ENCODE measurements at regions not wholly inside any gene's neighbourhood (a gene's known extent, or its start where the extent isn't known, plus 50 kb on each side); places are given as distances from the start of the nearest gene placed in this dataset.
A peak's percentile ranks its signal among the peaks of the same experiment; 100 is the strongest.

GRCh38 chr7:63927261-63927660, 71.4 kb upstream of the ZNF722 start:
- Mint-ChIP-seq H3K27me3 (no peaks in the 10 kb centered on the region), H3K36me3 (ENCODE audit: low read depth) (peaks cover 18% of the 10 kb centered on the region), H3K9me3 (no peaks in the 10 kb centered on the region), H3K4me3 (peak overlapping the region; percentile 96), H3K27ac (peak overlapping the region; percentile 91), H3K4me1 (ENCODE audit: low read depth) (peaks cover 25% of the 10 kb centered on the region)
- peak in 1 of 14 experiments; percentile 14 for DNase-seq
- H3K9me3 ChIP-seq (ENCODE audit: control insufficient read depth in 1 of 2, insufficient read depth in 1 of 2, low read length in 2 of 2), result peaks cover 4 to 45% of the 10 kb centered on the region in 2 experiments
- ATAC-seq (ENCODE audit: poor library complexity), result no peak
- ChIA-PET POLR2A (interaction anchor here (0.9 to 2.7 kb wide), 5 partner anchors 21 to 636 kb away, joined by 3 to 53 read pairs (median 15); partner anchors contain the start of genes ZNF680 and ZNF736), CTCF (no interaction called here)
- peaks cover 16% of the 10 kb centered on the region for H3K4me1 ChIP-seq (ENCODE audit: insufficient read depth, low read length)
- intact Hi-C loops (cut with DNase I, micrococcal nuclease), result loop anchor here (2.0 to 10.0 kb wide), 10 partner anchors 118 to 1828 kb away; partner anchors contain the start of genes ZNF92 (in 2 of the 2), ERV3-1 (in 1 of the 2), ZNF107 (in 1 of the 2) and ZNF138 (in 1 of the 2)
- no peaks in the 10 kb centered on the region for H3K36me3 ChIP-seq (ENCODE audit: insufficient read depth, low read length)
- TF ChIP-seq CTCF (IDR thresholded peaks at IDR 0.05), result no peak
- no peak overlapping the region for H3K27ac ChIP-seq (ENCODE audit: low read depth in 1 of 2, low read length in 2 of 2)
- peak overlapping the region; percentile 84 for H3K4me3 ChIP-seq (ENCODE audit: low read length)
- H3K27me3 ChIP-seq (ENCODE audit: control insufficient read depth in 1 of 2, insufficient read depth in 2 of 2, low read length in 2 of 2), result no peaks in the 10 kb centered on the region

GRCh38 chr7:63931057-63931600, 67.5 kb upstream of the ZNF722 start:
- ATAC-seq (ENCODE audit: poor library complexity) (no peak), DNase-seq (no peak)
- peaks cover 12% of the 10 kb centered on the region for H3K27me3 Mint-ChIP-seq
- Histone ChIP-seq H3K27ac (ENCODE audit: low read depth in 1 of 2, low read length in 2 of 2) (no peak overlapping the region), H3K4me3 (ENCODE audit: low read length) (no peak overlapping the region), H3K27me3 (ENCODE audit: control insufficient read depth in 1 of 2, insufficient read depth in 2 of 2, low read length in 2 of 2) (no peaks in the 10 kb centered on the region), H3K9me3 (ENCODE audit: control insufficient read depth in 1 of 2, insufficient read depth in 1 of 2, low read length in 2 of 2) (peaks cover 4 to 40% of the 10 kb centered on the region in 2 experiments), H3K4me1 (ENCODE audit: insufficient read depth, low read length) (peaks cover 11% of the 10 kb centered on the region), H3K36me3 (ENCODE audit: insufficient read depth, low read length) (no peaks in the 10 kb centered on the region)
- H3K4me1 Mint-ChIP-seq (ENCODE audit: low read depth), result peaks cover 5% of the 10 kb centered on the region
- ChIA-PET POLR2A (no interaction called here), CTCF (no interaction called here)
- no peak for TF ChIP-seq CTCF (IDR thresholded peaks at IDR 0.05)
- no peak overlapping the region for H3K4me3 Mint-ChIP-seq
- no peak overlapping the region for H3K27ac Mint-ChIP-seq
- H3K36me3 Mint-ChIP-seq (ENCODE audit: low read depth), result peaks cover 5% of the 10 kb centered on the region
- H3K9me3 Mint-ChIP-seq, result peaks cover 6% of the 10 kb centered on the region
- intact Hi-C loops (cut with DNase I, micrococcal nuclease), result no loop called here

- Histone ChIP-seq H3K36me3 (ENCODE audit: insufficient read depth, low read length) (no peaks in the 10 kb centered on the region), H3K4me1 (ENCODE audit: insufficient read depth, low read length) (peaks cover 5% of the 10 kb centered on the region), H3K27ac (ENCODE audit: low read depth in 1 of 2, low read length in 2 of 2) (no peak overlapping the region), H3K27me3 (ENCODE audit: control insufficient read depth in 1 of 2, insufficient read depth in 2 of 2, low read length in 2 of 2) (no peaks in the 10 kb centered on the region), H3K9me3 (ENCODE audit: control insufficient read depth in 1 of 2, insufficient read depth in 1 of 2, low read length in 2 of 2) (peaks cover 10 to 31% of the 10 kb centered on the region in 2 experiments), H3K4me3 (ENCODE audit: low read length) (no peak overlapping the region)
- peaks cover 6% of the 10 kb centered on the region for H3K9me3 Mint-ChIP-seq
- ChIA-PET POLR2A (no interaction called here), CTCF (no interaction called here)
- DNase-seq (no peak), ATAC-seq (ENCODE audit: poor library complexity) (no peak)
- no peaks in the 10 kb centered on the region for H3K4me1 Mint-ChIP-seq (ENCODE audit: low read depth)
- H3K27ac Mint-ChIP-seq, result no peak overlapping the region
- intact Hi-C loops (cut with DNase I, micrococcal nuclease), result no loop called here
- no peak overlapping the region for H3K4me3 Mint-ChIP-seq
- TF ChIP-seq CTCF (IDR thresholded peaks at IDR 0.05), result no peak
- peaks cover 12% of the 10 kb centered on the region for H3K27me3 Mint-ChIP-seq
- no peaks in the 10 kb centered on the region for H3K36me3 Mint-ChIP-seq (ENCODE audit: low read depth)
These were observed 66.6 kb upstream of the ZNF722 start for GRCh38 chr7:63931985-63932577.

Data from CD4-positive, alpha-beta T cell (primary cell).